ENCODE measurements at regions not wholly inside any gene's neighbourhood (a gene's known extent, or its start where the extent isn't known, plus 50 kb on each side); places are given as distances from the start of the nearest gene placed in this dataset.

- in situ Hi-C loops (cut with HindIII; ENCODE audit: low sequenced_read_pairs): no loop called here
- no peak for TF ChIP-seq CTCF (IDR thresholded peaks at IDR 0.05; ENCODE audit: low read depth, low read length, missing control alignments)
- H3K4me3 ChIP-seq (ENCODE audit: low read depth, low read length): no peak overlapping the region
- no peak for DNase-seq (ENCODE audit: low read depth)
Measured at GRCh38 chr6:41462033-41462432, 84.1 kb upstream of the FOXP4 start.

GRCh38 chr6:41463062-41463930 lies 82.9 kb upstream of the FOXP4 start:
- no peak overlapping the region for H3K4me3 ChIP-seq (ENCODE audit: low read depth, low read length)
- in situ Hi-C loops (cut with HindIII; ENCODE audit: low sequenced_read_pairs): no loop called here
- peak; percentile 33 for TF ChIP-seq CTCF (IDR thresholded peaks at IDR 0.05; ENCODE audit: low read depth, low read length, missing control alignments)
- no peak for DNase-seq (ENCODE audit: low read depth)

DNA sequence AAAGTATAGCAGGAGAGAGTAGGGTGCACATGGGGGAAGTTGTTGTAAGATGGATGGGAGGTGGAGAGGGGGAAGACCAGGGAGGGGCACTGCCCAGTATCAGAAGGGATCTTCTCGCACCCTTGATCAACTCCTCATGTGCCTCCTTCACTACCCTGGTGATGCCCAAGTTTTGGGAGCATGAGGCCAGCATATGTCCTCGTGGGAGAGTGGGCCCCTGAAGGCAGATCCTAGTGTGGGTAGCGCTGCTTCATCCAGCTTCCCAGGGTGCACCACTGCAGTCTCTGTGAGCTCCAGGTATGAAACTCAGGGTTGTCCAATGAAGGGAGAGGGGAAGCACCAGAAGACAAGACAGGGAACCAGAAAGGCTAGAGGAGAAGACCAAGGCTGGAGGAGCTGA lies 82.2 kb upstream of the FOXP4 start:
- no peak overlapping the region for H3K4me3 ChIP-seq (ENCODE audit: low read depth, low read length)
- in situ Hi-C loops (cut with HindIII; ENCODE audit: low sequenced_read_pairs): no loop called here
- DNase-seq (ENCODE audit: low read depth): no peak
- no peak for TF ChIP-seq CTCF (IDR thresholded peaks at IDR 0.05; ENCODE audit: low read depth, low read length, missing control alignments)

GRCh38 chr6:41464481-41464880 lies 81.7 kb upstream of the FOXP4 start:
- H3K4me3 ChIP-seq (ENCODE audit: low read depth, low read length): no peak overlapping the region
- DNase-seq (ENCODE audit: low read depth): no peak
- in situ Hi-C loops (cut with HindIII; ENCODE audit: low sequenced_read_pairs): no loop called here
- TF ChIP-seq CTCF (IDR thresholded peaks at IDR 0.05; ENCODE audit: low read depth, low read length, missing control alignments): no peak

DNA sequence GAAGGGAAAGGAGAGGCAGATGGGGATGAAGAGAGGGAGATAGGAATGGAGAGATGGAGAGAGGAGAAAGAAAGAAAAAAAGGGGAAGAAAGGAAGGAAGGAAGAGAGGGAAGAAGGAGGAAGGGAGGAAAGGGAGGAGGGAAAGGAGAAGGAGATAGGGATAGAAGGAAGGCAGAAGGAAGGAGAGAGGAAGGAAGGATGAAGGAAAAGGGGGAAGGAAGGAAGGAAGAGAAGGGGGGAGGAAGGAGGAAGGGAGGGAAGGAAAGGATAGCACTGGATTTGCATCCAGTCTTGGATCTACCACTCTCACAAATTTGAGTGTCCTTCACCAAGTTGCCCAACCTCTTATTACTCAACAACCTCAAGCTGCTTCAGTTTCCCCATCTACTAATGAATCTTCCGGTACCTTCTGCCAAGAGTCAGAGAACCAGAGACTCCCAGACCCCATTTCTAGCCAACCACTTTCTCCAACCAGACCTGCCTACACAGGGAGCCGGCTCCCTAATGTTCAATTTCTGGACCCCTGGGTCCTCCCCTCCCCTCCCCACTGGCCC lies 79.7 kb upstream of the FOXP4 start:
- in situ Hi-C loops (cut with HindIII; ENCODE audit: low sequenced_read_pairs): no loop called here
- no peak overlapping the region for H3K4me3 ChIP-seq (ENCODE audit: low read depth, low read length)
- no peak for TF ChIP-seq CTCF (IDR thresholded peaks at IDR 0.05; ENCODE audit: low read depth, low read length, missing control alignments)
- no peak for DNase-seq (ENCODE audit: low read depth)

DNA sequence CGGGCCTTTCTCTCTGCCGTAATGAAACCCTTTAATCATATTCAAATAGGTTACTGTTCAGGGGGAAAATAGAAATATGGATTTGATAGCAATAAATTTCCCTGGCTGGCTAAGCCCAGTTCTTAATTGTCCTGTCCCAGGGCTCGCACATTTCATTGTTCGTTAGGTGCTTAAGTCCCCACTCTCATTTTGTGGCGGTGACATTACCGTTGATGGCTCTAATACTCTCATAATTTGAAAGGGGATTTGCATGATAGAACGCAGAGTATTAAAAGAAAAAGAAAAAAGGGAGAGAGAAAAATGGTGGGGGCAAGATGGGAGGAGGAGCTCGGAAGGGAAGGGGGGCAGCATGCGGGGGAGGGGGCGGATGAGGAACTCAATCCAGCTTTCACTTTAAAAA lies 79.1 kb upstream of the FOXP4 start:
- H3K4me3 ChIP-seq (ENCODE audit: low read depth, low read length): no peak overlapping the region
- in situ Hi-C loops (cut with HindIII; ENCODE audit: low sequenced_read_pairs): no loop called here
- no peak for DNase-seq (ENCODE audit: low read depth)
- no peak for TF ChIP-seq CTCF (IDR thresholded peaks at IDR 0.05; ENCODE audit: low read depth, low read length, missing control alignments)
